ENCODE measurements at regions not wholly inside any gene's neighbourhood (a gene's known extent, or its start where the extent isn't known, plus 50 kb on each side); places are given as distances from the start of the nearest gene placed in this dataset.

DNA sequence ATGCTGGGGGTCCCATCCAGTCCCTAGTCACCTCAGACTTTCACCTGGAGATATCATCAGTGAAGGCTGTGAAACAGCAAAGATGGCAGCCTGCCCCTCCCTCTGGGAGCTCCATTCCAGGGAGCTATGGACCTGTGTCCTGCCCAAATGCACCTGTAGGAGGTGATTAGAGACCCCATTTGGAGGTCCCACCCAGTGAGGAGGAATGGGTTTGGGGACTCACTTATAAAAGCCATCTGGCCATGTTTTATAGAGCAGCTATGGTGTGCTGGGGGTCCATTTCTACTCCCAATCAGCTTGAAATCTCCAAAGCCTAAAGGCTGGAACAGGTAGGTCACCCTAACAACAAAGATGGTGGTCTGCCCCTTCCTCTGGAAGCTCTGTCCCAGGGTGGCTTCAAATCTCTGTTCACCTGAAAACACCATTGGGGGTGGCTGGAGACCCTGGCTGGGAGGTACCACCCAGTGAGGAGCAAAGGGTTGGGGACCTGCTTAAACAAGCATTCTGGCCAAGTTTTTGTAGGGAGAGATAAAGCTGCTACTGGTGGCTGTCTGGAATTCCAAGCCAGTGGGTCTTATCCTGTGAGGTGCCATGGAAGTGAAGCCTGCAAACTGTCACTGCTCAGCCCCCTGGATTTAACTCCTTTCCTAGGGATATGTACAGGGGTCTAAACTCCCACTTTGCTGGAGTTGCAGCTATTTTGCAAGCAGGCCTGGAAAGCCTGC lies 182.3 kb downstream of the RASSF9 start:
- no peak overlapping the region for H3K4me2 ChIP-seq (ENCODE audit: low read length)
- H3K9me3 ChIP-seq (ENCODE audit: low read length): no peaks in the 10 kb centered on the region
- ChIA-PET POLR2A (no interaction called here), CTCF (ENCODE audit: unreplicated experiment) (no interaction called here)
- no peak overlapping the region for H2AFZ ChIP-seq (ENCODE audit: low read length)
- no peak overlapping the region for H3K27ac ChIP-seq (ENCODE audit: low read depth, low read length, poor library complexity, severe bottlenecking)
- no peak for TF ChIP-seq EZH2phosphoT487 (IDR thresholded peaks at IDR 0.05; ENCODE audit: borderline replicate concordance, low read depth, low read length)
- TF ChIP-seq, protein P1, sequence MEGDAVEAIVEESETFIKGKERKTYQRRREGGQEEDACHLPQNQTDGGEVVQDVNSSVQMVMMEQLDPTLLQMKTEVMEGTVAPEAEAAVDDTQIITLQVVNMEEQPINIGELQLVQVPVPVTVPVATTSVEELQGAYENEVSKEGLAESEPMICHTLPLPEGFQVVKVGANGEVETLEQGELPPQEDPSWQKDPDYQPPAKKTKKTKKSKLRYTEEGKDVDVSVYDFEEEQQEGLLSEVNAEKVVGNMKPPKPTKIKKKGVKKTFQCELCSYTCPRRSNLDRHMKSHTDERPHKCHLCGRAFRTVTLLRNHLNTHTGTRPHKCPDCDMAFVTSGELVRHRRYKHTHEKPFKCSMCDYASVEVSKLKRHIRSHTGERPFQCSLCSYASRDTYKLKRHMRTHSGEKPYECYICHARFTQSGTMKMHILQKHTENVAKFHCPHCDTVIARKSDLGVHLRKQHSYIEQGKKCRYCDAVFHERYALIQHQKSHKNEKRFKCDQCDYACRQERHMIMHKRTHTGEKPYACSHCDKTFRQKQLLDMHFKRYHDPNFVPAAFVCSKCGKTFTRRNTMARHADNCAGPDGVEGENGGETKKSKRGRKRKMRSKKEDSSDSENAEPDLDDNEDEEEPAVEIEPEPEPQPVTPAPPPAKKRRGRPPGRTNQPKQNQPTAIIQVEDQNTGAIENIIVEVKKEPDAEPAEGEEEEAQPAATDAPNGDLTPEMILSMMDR (conservative IDR thresholded peaks at IDR 0.05; ENCODE audit: low read length): no peak
- no peaks in the 10 kb centered on the region for H3K79me2 ChIP-seq (ENCODE audit: insufficient read depth, low read depth, low read length)
- no peak for DNase-seq (ENCODE audit: low spot score)
- no peaks in the 10 kb centered on the region for H3K36me3 ChIP-seq (ENCODE audit: insufficient read depth, low read length)
- no peak overlapping the region for H3K4me3 ChIP-seq (ENCODE audit: low read depth, low read length, poor library complexity, severe bottlenecking)
- H3K4me1 ChIP-seq (ENCODE audit: insufficient read depth, low read length, poor library complexity, severe bottlenecking): no peaks in the 10 kb centered on the region
- H3K9me2 ChIP-seq (ENCODE audit: insufficient read depth, low read length): no peaks in the 10 kb centered on the region
- no peaks in the 10 kb centered on the region for H4K20me1 ChIP-seq (ENCODE audit: insufficient read depth, low read length)
- BruUV-seq (replicated peaks): no TSS peak
- intact Hi-C loops (cut with micrococcal nuclease; ENCODE audit: unreplicated experiment): no loop called here

DNA sequence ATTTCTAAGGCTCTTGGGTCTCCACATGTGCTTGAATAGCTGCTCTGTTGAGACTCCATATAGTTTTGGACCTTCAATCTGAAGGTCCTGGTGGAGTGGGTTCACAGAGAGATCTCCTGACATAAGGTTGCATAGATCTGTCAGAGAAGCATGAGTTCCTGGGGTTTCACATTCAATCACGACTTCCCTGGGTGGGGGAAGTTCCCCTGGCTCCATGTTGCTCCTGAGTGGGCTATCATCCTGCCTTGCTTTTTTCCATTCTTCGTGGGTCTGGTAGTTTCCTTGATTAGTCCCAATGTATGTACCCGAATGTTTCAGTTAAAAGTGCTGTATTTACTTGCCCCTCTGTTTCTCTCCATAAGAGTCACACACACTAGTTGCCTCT lies 181.8 kb downstream of the RASSF9 start:
- Histone ChIP-seq H3K36me3 (ENCODE audit: insufficient read depth, low read length) (no peaks in the 10 kb centered on the region), H3K4me3 (ENCODE audit: low read depth, low read length, poor library complexity, severe bottlenecking) (no peak overlapping the region), H3K9me2 (ENCODE audit: insufficient read depth, low read length) (no peaks in the 10 kb centered on the region), H2AFZ (ENCODE audit: low read length) (no peak overlapping the region), H3K79me2 (ENCODE audit: insufficient read depth, low read depth, low read length) (no peaks in the 10 kb centered on the region), H3K4me2 (ENCODE audit: low read length) (no peak overlapping the region), H4K20me1 (ENCODE audit: insufficient read depth, low read length) (no peaks in the 10 kb centered on the region), H3K9me3 (ENCODE audit: low read length) (no peaks in the 10 kb centered on the region), H3K4me1 (ENCODE audit: insufficient read depth, low read length, poor library complexity, severe bottlenecking) (no peaks in the 10 kb centered on the region), H3K27ac (ENCODE audit: low read depth, low read length, poor library complexity, severe bottlenecking) (no peak overlapping the region)
- CTCF ChIA-PET (ENCODE audit: unreplicated experiment): no interaction called here
- intact Hi-C loops (cut with micrococcal nuclease; ENCODE audit: unreplicated experiment): no loop called here
- TF ChIP-seq EZH2phosphoT487 (IDR thresholded peaks at IDR 0.05; ENCODE audit: borderline replicate concordance, low read depth, low read length): no peak
- TF ChIP-seq, protein P1 (conservative IDR thresholded peaks at IDR 0.05; ENCODE audit: low read length): no peak
- no TSS peak for BruUV-seq (replicated peaks)
- POLR2A ChIA-PET: no interaction called here
- no peak for DNase-seq (ENCODE audit: low spot score)

DNA sequence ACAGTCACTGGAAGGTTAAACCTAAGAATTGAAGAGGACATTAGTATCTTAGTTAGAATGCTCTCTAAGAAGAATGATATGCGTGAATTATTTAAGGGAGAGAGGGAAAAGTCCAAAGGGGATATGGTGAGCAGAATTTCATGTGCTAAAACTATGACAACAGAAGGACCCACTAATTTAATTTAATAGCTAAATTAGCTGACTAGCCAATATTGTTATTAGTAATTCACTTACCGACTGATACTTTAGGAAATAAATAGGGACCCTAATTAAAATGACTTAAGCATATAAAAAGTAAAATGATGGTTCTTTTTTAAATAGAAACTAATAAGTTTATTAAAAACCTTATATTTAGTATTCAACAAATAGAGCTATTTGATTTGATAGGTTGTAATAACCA lies 179.6 kb downstream of the RASSF9 start:
- BruUV-seq (replicated peaks): no TSS peak
- POLR2A ChIA-PET: interaction anchor here (0.7 to 0.9 kb wide), 3 partner anchors 16 to 108 kb away, joined by 3 to 4 read pairs (median 3); no protein-coding TSS in a partner anchor

More for the DNA sequence above, 179.6 kb downstream of the RASSF9 start:
- CTCF ChIA-PET (ENCODE audit: unreplicated experiment): no interaction called here
- H3K4me1 ChIP-seq (ENCODE audit: insufficient read depth, low read length, poor library complexity, severe bottlenecking): no peaks in the 10 kb centered on the region
- H4K20me1 ChIP-seq (ENCODE audit: insufficient read depth, low read length): no peaks in the 10 kb centered on the region
- H3K9me2 ChIP-seq (ENCODE audit: insufficient read depth, low read length): no peaks in the 10 kb centered on the region
- H3K27ac ChIP-seq (ENCODE audit: low read depth, low read length, poor library complexity, severe bottlenecking): no peak overlapping the region
- no peak for DNase-seq (ENCODE audit: low spot score)
- H3K79me2 ChIP-seq (ENCODE audit: insufficient read depth, low read depth, low read length): no peaks in the 10 kb centered on the region
- H2AFZ ChIP-seq (ENCODE audit: low read length): no peak overlapping the region
- no peaks in the 10 kb centered on the region for H3K9me3 ChIP-seq (ENCODE audit: low read length)
- H3K36me3 ChIP-seq (ENCODE audit: insufficient read depth, low read length): no peaks in the 10 kb centered on the region
- intact Hi-C loops (cut with micrococcal nuclease; ENCODE audit: unreplicated experiment): no loop called here
- H3K4me3 ChIP-seq (ENCODE audit: low read depth, low read length, poor library complexity, severe bottlenecking): no peak overlapping the region
- TF ChIP-seq EZH2phosphoT487 (IDR thresholded peaks at IDR 0.05; ENCODE audit: borderline replicate concordance, low read depth, low read length): no peak
- TF ChIP-seq, protein P1 (conservative IDR thresholded peaks at IDR 0.05; ENCODE audit: low read length): no peak
- H3K4me2 ChIP-seq (ENCODE audit: low read length): no peak overlapping the region

All from OCI-LY7 (cell line).